C4-2B (cell line): ENCODE measurements at regions not wholly inside any gene's neighbourhood (a gene's known extent, or its start where the extent isn't known, plus 50 kb on each side); places are given as distances from the start of the nearest gene placed in this dataset.

ENCODE experiments used
- H3K27ac ChIP-seq: fragments of 450-650 bp; 2 replicates; pipeline ENCODE4 v1.5.1; 2017
- CTCF ChIP-seq: fragments of 450-650 bp; conservative IDR thresholded peaks from 2 replicates; pipeline ENCODE4 v1.5.1; 2017; ENCODE audit warnings: mild to moderate bottlenecking
- ZFX ChIP-seq: fragments of 450-650 bp; IDR thresholded peaks from 2 replicates; pipeline ENCODE4 v1.6.1; 2017

DNA sequence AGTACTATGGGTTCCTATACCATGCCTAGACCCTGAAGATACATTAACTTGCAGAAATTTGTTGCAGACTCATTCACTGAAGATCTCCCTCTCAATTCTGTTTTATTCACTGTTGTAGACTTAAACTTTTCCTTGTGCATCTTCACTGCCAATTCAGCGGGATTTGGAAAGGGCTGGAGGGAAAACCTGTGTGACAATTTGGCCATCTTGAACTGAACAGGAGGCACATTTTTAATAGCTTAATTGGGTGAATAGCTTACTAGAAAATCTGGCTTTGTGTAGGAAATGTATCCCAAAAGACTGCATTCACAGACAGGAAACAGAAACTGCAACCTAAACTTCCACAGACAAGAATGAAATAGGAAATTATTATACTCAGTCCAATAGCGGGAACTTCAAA, 512.3 kb downstream of the XIRP2 start:
- no peak overlapping the region for H3K27ac ChIP-seq
- TF ChIP-seq CTCF (no peak), ZFX (no peak)

- no peak for TF ChIP-seq CTCF
- H3K27ac ChIP-seq: no peak overlapping the region
Measured at GRCh38 chr2:167398873-167399272, 510.6 kb downstream of the XIRP2 start.

DNA sequence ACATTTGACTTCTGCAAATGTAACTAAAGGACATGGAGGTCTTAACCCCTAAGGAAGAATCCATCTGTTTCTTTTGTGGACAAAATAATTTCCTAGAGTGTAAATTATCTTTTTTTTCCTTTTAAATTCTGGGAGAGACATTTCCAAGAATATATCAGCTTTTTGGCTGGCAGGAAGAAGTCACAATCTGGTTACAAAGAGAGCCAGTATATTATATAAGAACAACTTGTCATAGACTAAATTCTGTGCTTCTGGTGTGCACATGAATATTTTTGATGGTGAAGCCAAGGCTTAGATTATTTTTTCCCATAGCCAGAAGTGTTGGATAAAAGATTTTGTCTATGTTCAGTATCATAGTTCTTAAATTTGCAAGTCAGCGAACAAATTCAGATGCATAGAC, 500.6 kb downstream of the XIRP2 start:
- no peak overlapping the region for H3K27ac ChIP-seq
- TF ChIP-seq ZFX: no peak
- TF ChIP-seq CTCF: no peak

- TF ChIP-seq CTCF (no peak), ZFX (no peak)
Measured at GRCh38 chr2:167388497-167388896, 500.2 kb downstream of the XIRP2 start.

GRCh38 chr2:167386694-167387093, 498.4 kb downstream of the XIRP2 start:
- TF ChIP-seq CTCF (no peak), ZFX (no peak)
- H3K27ac ChIP-seq: no peak overlapping the region

More at GRCh38 chr2:167388497-167388896, 500.2 kb downstream of the XIRP2 start:
- no peak overlapping the region for H3K27ac ChIP-seq

DNA sequence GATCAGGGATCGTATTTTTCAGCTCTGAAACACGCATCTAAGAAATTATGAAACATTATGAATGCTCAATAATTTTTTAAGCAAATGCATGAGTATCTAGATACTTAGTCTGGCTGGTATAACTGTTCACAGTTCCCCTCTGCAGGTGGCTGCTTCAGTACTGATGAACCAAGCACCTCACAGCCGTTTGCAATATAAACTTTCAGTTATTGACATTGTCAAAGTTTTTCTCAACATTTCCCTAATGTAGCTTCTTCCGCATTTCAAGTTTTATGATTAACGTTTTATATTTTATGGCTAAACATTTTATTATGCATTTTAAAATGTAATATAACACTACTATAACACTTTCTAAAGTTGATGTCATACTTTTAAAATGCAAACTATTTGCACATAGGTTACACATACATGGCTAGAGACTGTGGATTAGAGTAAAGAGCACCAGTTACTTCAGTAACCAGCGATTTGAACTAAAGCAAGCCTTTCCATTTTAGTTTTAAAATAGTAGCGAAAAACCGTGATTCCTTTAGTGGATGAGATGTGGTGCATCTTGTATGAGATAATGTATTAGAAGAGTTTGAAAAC, 495.4 kb downstream of the XIRP2 start:
- no peak overlapping the region for H3K27ac ChIP-seq
- no peak for TF ChIP-seq CTCF

DNA sequence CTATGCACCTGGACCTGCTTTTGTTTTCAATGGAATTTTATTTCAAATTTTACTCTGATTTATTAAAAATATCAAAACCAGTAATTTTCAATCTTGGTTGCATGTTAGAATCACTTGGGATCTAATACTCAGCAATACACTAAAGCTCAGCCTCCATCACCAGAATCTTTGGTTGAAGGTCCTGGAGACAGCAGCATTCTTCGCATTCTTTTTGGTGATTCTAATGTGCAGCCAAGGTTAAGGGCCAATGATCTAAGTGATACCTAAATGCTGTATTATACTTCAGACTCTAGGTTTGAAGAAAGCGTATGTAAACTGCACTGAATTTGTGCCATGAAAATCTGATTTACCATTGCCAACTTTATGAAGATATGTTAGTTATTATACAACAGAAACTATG, 493.1 kb downstream of the XIRP2 start:
- no peak overlapping the region for H3K27ac ChIP-seq
- TF ChIP-seq CTCF: no peak
- TF ChIP-seq ZFX: no peak
